Testis (tissue), 2 donors: ENCODE measurements at regions not wholly inside any gene's neighbourhood (a gene's known extent, or its start where the extent isn't known, plus 50 kb on each side); places are given as distances from the start of the nearest gene placed in this dataset.

ENCODE experiments used
- DNase-seq: peaks from one replicate; pipeline ENCODE4 v3.0.0-alpha.2; 2019
- H3K27ac ChIP-seq, 2 donors: fragments of 200-600 bp; sonication (generic); one replicate each; pipeline ENCODE4 v1.5.1; 2019
- H3K27me3 ChIP-seq: fragments of 200-600 bp; sonication (generic); one replicate; pipeline ENCODE4 v1.5.1; 2019
- H3K36me3 ChIP-seq: fragments of 200-600 bp; sonication (generic); one replicate; pipeline ENCODE4 v1.5.1; 2017; ENCODE audit warnings: low read depth; ENCODE audit errors: missing control alignments
- H3K4me1 ChIP-seq: fragments of 200-600 bp; sonication (generic); one replicate; pipeline ENCODE4 v1.5.1; 2019
- H3K4me3 ChIP-seq, 2 donors: fragments of 200-600 bp; sonication (generic); one replicate each; pipeline ENCODE4 v1.5.1; 2017 to 2019
- H3K9me3 ChIP-seq: fragments of 200-600 bp; sonication (generic); one replicate; pipeline ENCODE4 v1.5.1; 2017
- CTCF ChIP-seq, 3 experiments: fragments of 450-650 bp in 2 of 3; fragments of 200-600 bp in 1 of 3; sonication (generic) in 1 of 3; IDR thresholded peaks; one replicate each; pipeline ENCODE4 v1.5.1; 2016 to 2019; ENCODE audit warnings: antibody characterized with exemption in 3 of 3, mild to moderate bottlenecking in 2 of 3, moderate library complexity in 1 of 3
- POLR2A ChIP-seq: fragments of 450-650 bp; IDR thresholded peaks from one replicate; pipeline ENCODE4 v1.6.1; 2017; ENCODE audit warnings: antibody characterized with exemption, mild to moderate bottlenecking, moderate library complexity
- WGBS, 2 donors: methylation state at CpG; one replicate each; pipeline ENCODE4 v1.1.5; 2018; 5-methylcytosine and 5-hydroxymethylcytosine counted together
- intact Hi-C: fragments of 100-400 bp; cut with DNase I; formaldehyde crosslinking; loops from one replicate; pipeline ENCODE4 v1.15.1; 2023; ENCODE audit warnings: low total_unique reads

- no peak for TF ChIP-seq CTCF (IDR thresholded peaks at IDR 0.05)
- no peak for TF ChIP-seq POLR2A
- intact Hi-C loops, result no loop called here
- Histone ChIP-seq H3K4me3 (no peak overlapping the region), H3K27ac (no peak overlapping the region), H3K36me3 (no peaks in the 10 kb centered on the region), H3K9me3 (no peaks in the 10 kb centered on the region), H3K27me3 (no peaks in the 10 kb centered on the region), H3K4me1 (peaks cover 4% of the 10 kb centered on the region)
- DNase-seq, result no peak
- 53 to 56% methylated on average over 7 of the region's 7 CpGs for WGBS, 2 donors
Observed at GRCh38 chr5:88388476-88389337, 120.1 kb upstream of the TMEM161B start.

DNA sequence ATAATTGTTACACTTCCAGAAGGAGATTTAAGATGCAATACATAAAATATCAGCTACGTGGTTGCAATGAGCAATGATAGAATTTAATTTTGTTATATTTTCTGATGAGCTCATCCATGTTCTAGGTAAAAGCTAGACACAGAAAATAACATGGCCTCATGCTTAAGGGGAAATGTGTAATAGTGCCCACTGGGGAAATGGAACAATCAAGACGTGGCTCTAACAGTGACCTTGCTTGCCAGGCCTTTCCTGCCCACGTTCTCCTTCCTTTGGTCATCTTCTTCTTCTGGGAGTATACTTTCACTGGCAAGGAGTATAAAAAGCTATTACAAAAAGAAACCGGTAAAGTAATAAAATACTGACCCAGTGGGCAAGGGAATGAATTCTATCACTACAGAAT is 116.2 kb upstream of the TMEM161B start:
- DNase-seq, result no peak
- TF ChIP-seq CTCF (IDR thresholded peaks at IDR 0.05), result no peak
- no peak for TF ChIP-seq POLR2A
- Histone ChIP-seq H3K9me3 (no peaks in the 10 kb centered on the region), H3K36me3 (no peaks in the 10 kb centered on the region), H3K4me1 (peaks cover 4% of the 10 kb centered on the region), H3K27me3 (no peaks in the 10 kb centered on the region), H3K4me3 (no peak overlapping the region), H3K27ac (no peak overlapping the region)
- intact Hi-C loops, result no loop called here
- WGBS, 2 donors, result 57 to 69% methylated on average over 4 of the region's 4 CpGs

GRCh38 chr5:88380332-88380731 is 111.7 kb upstream of the TMEM161B start:
- intact Hi-C loops, result no loop called here

DNA sequence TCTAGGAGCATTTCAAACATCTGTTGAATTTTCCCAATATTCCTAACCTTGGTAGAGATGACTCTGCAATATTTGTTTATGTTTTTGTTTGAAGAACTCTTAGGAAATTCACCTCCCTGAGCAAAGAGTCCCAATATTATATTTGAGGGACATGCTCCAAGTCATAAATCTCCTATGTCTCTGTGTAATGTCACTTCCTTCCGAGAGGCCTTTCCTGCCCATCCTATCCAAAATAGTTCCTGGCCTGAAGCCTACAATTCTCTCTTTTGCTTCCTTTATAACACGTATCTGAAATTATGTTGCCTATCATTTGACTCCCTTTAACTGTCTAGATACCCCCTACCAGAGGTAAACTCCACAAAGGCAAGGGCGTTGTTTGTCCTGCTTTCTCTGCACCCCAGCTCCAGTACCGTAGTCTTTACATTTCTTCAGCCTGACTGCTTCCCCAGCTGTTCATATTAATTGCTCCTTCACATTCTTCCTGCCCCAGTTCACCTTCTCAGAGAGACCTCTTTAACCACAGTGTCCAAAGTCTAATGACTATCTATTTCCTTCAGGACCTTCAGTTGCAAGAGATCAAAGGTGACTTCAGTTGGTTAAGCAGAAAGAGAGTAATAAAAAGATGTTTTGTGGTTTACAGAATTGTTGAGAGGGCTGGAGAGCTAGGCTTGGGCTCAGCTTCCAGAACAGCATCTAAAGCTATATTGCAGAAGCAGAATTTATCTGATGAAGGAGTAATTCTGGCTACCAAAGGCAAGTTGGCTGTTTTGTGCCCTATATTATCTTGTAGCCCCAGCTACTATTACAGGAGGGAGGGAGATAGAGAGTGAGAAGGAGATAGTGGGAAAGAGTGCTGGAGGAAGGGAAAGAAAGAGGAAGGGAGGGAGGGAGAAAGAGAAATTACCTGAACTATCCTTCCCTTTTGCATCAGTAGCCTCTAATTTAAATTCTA is 109.3 kb upstream of the TMEM161B start:
- no peak for DNase-seq
- intact Hi-C loops, result no loop called here
- H3K4me1 ChIP-seq, result no peaks in the 10 kb centered on the region
- H3K36me3 ChIP-seq, result no peaks in the 10 kb centered on the region
- H3K27ac ChIP-seq, result no peak overlapping the region
- no peak overlapping the region for H3K4me3 ChIP-seq
- TF ChIP-seq POLR2A (no peak), CTCF (IDR thresholded peaks at IDR 0.05) (no peak)
- H3K27me3 ChIP-seq, result no peaks in the 10 kb centered on the region
- H3K9me3 ChIP-seq, result no peaks in the 10 kb centered on the region
- 52 to 59% methylated on average over 4 of the region's 4 CpGs for WGBS, 2 donors

More at GRCh38 chr5:88380332-88380731, 111.7 kb upstream of the TMEM161B start:
- TF ChIP-seq POLR2A (no peak), CTCF (IDR thresholded peaks at IDR 0.05) (no peak)
- no peaks in the 10 kb centered on the region for H3K27me3 ChIP-seq
- 43 to 62% methylated on average over 3 of the region's 3 CpGs for WGBS, 2 donors
- H3K27ac ChIP-seq, result no peak overlapping the region
- peak; percentile 51 for DNase-seq
- H3K4me3 ChIP-seq, result no peak overlapping the region
- H3K36me3 ChIP-seq, result no peaks in the 10 kb centered on the region
- H3K9me3 ChIP-seq, result no peaks in the 10 kb centered on the region
- H3K4me1 ChIP-seq, result no peaks in the 10 kb centered on the region
